HG03039 (cell line): ENCODE measurements at regions not wholly inside any gene's neighbourhood (a gene's known extent, or its start where the extent isn't known, plus 50 kb on each side); places are given as distances from the start of the nearest gene placed in this dataset.

Experiments used
- ATAC-seq: cut with Tn5 transposase; IDR thresholded peaks from one replicate; pipeline ENCODE4 v1.9.1; 2021; ENCODE audit warnings: mild to moderate bottlenecking, moderate library complexity; ENCODE audit not compliant: unreplicated experiment

- ATAC-seq: no peak
Observed at GRCh38 chr10:3982746-3983442, 197.9 kb upstream of the KLF6 start.

- ATAC-seq: no peak
Observed at GRCh38 chr10:3981300-3981699, 196.3 kb upstream of the KLF6 start.

- no peak for ATAC-seq
Observed at GRCh38 chr10:3980660-3981059, 195.7 kb upstream of the KLF6 start.

DNA sequence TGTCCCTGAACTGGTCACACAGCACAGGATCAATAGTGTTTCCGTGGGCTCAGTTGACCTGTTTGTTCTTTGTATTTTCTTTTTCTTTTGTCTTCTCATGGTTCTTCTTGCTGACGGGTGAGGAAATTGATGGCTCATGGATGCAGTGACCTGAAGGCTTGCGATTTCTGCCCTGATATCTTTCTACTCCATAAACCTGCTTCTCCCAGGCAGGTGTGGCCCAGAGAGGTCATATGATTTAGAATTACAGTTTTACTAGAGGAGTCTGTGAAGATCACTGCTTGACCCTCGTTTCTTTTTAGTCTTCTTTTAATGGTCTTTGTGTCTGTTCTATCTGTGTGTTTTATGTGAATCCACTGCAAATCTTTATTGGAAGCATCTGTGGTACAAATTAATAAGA, 195.1 kb upstream of the KLF6 start:
- no peak for ATAC-seq

DNA sequence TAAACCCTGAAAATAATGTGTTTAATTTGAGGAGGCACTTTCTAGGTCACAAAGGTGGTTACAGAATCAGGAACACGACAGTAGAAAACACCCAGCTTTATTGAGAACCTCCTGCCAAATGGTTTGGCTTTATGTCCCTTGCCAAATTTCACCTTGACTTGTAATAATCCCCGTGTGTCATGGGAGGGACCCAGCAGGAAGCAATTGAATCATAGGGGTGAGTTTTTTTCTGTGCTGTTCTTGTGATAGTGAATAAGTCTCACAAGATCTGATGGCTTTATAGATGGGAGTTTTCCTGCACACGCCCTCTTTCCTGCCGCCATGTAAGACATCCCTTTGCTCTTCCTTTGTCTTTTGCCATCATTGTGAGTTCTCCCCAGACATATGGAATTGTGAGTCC, 193.8 kb upstream of the KLF6 start:
- no peak for ATAC-seq

- no peak for ATAC-seq
Observed at GRCh38 chr10:3978174-3978573, 193.2 kb upstream of the KLF6 start.

- no peak for ATAC-seq
Observed at GRCh38 chr10:3977761-3978160, 192.8 kb upstream of the KLF6 start.

DNA sequence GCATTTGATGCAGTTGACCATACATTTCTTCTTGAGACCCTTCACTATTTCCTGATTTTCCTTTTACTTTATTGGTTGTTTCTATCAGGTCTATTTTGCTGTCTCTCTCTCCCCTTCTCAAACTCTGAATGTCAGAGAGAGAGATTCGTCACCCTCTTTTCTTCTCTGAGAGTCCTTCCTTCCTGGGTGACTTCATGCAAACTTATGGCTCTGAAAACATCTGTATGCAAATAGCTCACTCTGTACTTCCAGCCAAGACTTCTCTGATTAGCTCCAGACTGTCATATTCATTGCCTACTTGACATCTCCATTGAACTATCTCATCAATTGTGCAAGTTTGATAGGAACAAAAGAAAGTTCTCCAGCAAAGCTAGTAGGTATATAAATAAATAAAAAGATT, 191.7 kb upstream of the KLF6 start:
- no peak for ATAC-seq

DNA sequence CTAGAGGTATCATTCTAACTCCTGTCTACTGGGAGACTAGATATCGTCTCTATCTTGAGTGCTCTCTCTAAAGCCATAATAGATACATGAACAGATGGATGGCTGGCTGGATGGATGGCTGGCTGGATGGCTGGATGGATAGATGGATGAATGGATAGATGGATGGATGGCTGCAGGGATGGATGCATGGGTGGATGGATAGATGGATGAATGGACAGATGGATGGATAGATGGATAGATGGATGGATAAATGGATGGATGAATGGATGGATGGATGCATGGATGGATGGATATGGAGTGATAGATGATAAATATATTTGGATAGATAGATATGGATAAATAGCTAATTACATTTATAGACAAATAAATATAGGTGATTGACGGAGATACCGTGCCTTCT, 191.2 kb upstream of the KLF6 start:
- no peak for ATAC-seq

DNA sequence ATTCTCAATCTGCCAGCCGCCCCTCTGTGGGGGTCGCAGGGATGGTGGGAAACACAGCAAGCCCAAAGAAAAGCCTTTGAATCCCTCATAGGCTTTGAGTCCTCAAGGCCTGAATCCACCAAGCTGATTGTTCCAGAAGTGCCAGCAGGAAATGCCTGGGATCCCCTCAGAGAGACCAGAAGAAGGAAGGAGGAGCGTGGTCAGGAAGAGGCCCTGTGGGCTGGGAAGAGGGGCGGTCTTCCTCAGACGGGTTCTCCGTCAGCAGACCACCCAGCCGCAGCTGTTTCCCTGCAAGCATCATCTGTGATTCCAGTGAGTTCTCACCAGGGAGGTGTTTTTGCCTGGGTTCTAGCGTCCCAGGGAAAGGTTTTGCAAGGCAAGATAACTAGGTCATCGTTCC, 190.0 kb upstream of the KLF6 start:
- ATAC-seq: no peak

DNA sequence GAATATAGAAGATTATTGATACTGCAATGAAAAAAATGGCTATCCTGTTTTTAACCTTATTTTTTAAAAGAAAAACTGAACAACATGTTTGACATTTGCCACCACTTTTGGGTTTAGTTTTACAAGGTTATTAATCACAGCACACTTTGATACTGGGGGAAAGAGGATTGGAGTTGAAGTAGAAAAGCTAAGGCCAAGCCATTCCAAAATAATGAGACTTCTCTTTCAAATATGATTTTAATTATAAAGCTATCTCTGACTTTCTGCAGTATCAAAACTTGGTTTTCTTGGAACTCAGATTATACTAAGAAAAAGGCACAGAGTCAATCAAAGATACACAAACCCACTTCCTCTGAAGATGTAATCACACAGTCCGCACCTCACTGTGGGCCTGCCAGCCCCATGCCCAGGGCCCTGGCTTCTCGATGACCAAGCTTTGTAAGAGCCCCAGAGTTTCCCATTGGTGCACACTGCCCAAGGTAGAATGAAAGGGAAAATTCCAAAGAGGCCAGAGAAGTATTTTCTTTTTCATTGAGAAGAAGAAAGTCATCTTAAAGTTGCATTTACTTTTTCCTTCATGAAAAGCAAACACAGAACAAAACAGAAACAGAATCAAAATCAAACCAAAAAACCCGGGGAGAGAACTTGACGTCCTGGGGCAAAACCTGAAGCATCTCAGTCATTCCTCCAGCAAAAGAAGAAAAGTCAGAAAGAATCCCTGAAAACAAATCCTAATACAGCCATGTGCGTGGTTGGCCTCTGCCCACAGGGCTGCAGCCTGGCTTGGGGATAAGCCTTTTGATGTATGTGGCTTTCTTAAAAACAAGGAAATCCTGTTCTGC, 187.7 kb upstream of the KLF6 start:
- ATAC-seq: no peak

GRCh38 chr10:3971713-3972112, 186.7 kb upstream of the KLF6 start:
- no peak for ATAC-seq

- no peak for ATAC-seq
Observed at GRCh38 chr10:3969876-3970666, 185.1 kb upstream of the KLF6 start.

- no peak for ATAC-seq
Observed at GRCh38 chr10:3968727-3969126, 183.7 kb upstream of the KLF6 start.

DNA sequence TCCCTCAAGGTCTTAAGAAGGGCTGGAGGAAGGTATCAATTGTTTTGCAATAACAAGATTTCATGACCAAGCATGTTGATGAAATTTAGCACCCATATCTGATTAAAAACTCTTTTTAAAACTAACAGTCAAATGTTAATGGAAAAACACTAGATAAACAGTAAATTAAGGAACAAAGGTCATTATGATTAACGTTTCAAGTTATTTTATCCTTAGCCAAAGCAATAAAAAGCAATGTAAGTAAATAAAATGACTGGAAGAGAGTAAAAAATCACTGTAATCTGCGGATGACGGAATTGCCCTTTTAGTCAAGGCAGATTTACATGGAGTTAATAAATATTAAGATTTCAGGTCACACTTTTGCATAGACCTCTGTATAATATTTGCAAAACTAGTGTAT, 179.5 kb upstream of the KLF6 start:
- ATAC-seq: no peak

GRCh38 chr10:3963191-3963673, 178.2 kb upstream of the KLF6 start:
- no peak for ATAC-seq

- ATAC-seq: no peak
Observed at GRCh38 chr10:3961082-3961481, 176.1 kb upstream of the KLF6 start.

GRCh38 chr10:3960496-3960895, 175.5 kb upstream of the KLF6 start:
- ATAC-seq: no peak

DNA sequence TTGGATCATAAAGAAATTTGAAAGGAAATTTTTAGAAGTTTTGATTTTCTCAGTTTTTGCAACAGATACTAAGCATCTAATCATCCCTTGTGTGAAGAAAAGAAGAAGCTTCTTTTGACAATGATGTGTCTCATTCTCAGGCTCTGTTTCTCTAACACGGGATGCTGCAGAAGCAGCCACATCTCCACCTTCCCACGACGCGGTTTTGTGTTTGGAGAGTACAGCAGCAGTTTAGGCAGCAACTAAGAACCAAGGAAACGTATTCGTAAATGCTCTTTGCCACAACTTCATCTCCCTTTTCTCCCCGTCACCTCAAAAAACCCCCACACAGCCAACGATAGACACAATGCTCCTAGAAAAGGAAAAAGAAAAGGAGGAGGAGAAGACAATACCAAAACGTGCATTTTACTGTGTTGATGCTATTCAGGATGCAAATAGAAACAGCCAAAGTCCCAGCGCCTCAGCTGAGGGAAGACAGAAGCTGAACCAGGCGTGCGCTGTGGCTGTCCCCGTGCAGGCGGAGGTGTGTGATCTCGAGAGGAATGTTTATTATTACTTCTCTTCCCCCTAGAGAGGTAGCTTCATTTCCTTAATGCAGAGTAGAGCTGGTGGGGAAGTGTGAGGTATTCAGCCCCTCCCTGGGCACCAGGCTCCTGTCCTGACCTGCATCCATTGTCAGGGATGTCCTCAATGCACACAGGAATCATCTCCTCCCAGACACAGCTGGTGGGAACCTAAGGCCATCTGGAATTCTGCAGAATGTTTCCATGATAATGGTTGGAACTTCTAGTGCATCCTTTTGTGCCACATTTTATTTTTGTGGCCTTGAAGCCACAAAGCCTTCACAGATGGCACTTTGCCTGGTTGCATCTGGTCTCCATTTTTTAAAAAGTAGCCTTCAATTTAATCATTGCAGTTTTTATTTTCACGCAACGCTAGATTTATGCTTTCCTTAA, 174.6 kb upstream of the KLF6 start:
- no peak for ATAC-seq

GRCh38 chr10:3958472-3958996, 173.5 kb upstream of the KLF6 start:
- ATAC-seq: no peak
